ENCODE measurements at regions not wholly inside any gene's neighbourhood (a gene's known extent, or its start where the extent isn't known, plus 50 kb on each side); places are given as distances from the start of the nearest gene placed in this dataset.
A peak's percentile ranks its signal among the peaks of the same experiment; 100 is the strongest.
"Not testable (repeated sequence)": the region's sequence is repeated elsewhere in the genome, so short reads cannot be mapped to it uniquely, and the experiment has no call there.

GRCh38 chr9:100700689-100701318 lies 122.9 kb downstream of the CAVIN4 start:
- ATAC-seq = peak; percentile 86
- no peak for DNase-seq (ENCODE audit: low spot score)

GRCh38 chr9:100714372-100715099 lies 136.7 kb downstream of the CAVIN4 start:
- peak; percentile 100 for ATAC-seq
- DNase-seq (ENCODE audit: low spot score) = peak; percentile 72

DNA sequence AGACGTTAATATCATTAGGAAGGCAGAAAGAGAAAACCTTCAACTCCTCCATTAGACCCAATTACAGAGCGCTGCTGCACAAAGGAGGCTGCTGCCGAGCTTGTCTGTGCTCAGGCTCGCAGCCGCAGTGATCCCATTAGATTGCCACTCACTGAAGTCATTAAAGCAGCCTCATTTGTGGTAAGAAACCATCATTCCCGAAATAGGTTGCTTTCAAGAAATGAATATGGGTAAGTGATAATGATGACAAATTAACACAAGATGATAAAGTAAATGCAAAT lies 137.2 kb downstream of the CAVIN4 start:
- DNase-seq (ENCODE audit: low spot score) = no peak
- no peak for ATAC-seq

DNA sequence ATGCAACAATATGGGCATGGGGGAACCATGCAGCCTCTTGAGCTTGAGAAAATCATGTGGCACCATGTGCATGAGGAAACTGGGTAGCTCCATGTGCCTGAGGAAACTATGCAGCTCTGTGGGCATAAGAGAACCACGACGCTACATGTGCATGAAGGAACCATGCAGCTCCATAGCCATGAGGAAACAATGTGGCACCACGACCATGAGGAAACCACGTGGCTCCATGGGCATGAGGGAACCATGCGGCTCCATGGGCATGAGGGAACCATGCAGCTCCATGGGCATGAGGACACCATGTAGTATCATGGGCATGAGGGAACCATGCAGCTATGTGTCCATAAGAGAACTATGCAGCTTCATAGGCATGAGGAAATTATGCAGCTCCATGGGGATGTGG lies 140.8 kb downstream of the CAVIN4 start:
- ATAC-seq (no peak), DNase-seq (ENCODE audit: low spot score) (no peak)

DNA sequence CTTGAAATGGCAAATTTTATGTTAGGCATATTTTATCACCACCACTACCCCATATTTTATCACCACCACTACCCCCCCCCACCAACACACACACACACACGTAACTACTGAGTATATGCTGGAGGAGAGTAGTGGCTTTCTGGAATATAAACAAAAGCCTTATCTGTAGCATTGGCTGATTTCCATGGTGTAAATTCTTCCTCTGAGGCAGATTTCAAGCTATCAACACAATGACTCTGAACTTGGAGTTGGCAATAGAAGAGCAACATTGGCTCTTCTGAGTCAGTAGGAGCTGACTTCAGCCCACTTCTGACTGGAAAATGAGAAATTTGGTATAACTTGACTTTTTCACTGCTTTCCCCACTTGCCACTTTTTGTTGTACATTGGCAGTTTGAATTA lies 143.0 kb downstream of the CAVIN4 start:
- DNase-seq (ENCODE audit: low spot score) = no peak
- peak; percentile 14 for ATAC-seq

DNA sequence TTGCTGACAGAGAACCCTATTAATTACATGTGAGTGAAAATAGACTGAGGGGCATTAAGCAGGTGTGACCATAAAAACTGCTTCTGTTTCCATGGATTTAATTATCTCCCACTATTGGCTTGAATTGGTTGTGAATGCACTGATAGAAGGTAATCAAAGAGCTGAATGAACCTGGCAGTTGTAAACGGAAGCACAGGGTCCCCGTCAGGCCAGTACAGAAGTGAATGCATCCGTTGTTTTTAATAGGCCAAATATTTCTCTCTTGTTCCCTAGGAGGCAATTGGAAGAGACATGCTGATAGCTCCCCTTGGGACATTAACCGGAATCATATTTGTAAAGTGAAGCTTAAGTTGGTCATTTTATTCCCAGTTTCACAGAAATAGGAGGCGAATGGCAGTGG lies 147.0 kb downstream of the CAVIN4 start:
- DNase-seq (ENCODE audit: low spot score) (no peak), ATAC-seq (no peak)

DNA sequence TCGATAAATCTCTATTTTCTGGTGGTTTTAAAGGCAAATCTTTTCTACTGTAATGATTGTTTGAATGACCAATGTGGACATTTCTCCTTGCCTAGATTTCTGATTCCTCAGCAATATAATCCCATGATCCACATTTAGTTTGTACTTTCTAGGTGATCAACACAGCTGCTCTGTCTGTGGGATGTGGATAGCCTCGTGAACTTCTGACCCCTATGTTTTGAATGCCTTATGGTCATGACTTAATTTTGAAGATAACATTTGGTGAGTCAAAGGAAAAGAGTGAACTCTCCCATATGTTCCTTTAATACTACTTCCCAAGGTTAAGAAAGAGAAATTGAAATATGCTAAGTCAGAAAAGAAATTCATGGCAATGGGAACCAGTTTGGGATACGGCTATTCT lies 147.5 kb downstream of the CAVIN4 start:
- ATAC-seq (no peak), DNase-seq (ENCODE audit: low spot score) (no peak)

- ATAC-seq = no peak
- DNase-seq (ENCODE audit: low spot score) = no peak
Observed at GRCh38 chr9:100729336-100729895, 151.5 kb downstream of the CAVIN4 start.

DNA sequence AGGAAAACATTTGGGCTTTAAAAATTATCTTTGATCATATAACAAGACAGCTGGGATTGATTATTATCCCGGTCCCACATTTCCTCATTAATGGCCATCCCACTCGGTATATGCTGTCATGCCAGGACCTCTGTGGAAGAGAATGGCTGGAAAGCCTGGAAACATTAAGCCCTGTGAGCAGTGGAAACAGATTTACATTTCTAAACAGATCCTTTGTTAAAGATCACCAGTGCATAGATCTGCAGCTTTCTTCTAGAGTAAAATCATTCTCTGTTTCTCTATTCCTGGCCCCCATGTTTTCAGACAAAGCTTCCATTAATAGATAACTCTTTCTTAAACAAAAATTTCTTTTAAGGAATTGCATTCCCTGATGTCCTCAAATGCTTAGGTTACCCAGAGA lies 152.2 kb downstream of the CAVIN4 start:
- no peak for DNase-seq (ENCODE audit: low spot score)
- ATAC-seq = no peak

DNA sequence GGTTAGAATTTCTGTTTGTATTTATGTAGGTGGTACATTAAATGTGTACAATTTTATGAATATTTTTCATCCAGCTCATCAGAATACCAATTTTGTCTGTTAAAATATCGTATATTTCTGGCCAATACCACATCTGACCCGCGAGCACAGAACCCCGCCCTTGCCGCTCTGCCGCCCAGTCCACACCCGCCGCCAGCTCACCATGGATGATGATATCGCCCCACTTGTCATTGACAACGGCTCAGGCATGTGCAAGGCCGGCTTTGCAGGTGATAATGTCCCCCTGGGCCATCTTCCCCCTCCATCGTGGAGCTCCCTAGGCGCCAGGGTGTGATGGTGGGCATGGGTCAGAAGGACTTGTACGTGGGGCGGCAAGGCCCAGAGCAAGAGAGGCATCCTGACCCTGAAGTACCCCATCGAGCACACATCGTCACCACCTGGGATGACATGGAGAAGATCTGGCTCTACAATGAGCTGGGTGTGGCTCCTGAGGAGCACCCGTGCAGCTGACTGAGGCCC lies 153.2 kb downstream of the CAVIN4 start:
- ATAC-seq (no peak), DNase-seq (ENCODE audit: low spot score) (no peak)

- ATAC-seq = no peak
Observed at GRCh38 chr9:100731557-100731956, 153.7 kb downstream of the CAVIN4 start.

DNA sequence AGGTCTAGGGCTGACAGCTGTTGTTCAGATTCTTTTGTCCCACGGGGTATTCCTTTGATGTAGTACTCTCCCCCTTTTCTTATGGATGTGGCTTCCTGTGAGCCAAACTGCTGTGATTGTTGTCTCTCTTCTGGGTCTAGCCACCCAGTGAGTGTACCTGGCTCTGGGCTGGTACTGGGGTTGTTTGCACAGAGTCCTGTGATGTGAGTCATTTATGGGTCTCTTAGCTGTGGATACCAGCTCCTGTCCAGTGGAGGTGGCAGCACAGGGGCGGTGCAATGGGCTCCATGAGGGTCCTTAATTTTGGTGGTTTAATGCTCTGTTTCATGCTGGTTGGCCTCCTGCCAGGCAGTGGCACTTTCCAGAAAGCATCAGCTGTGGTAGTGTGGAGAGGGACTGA lies 161.3 kb downstream of the CAVIN4 start:
- ATAC-seq = no peak

More at GRCh38 chr9:100731557-100731956, 153.7 kb downstream of the CAVIN4 start:
- no peak for DNase-seq (ENCODE audit: low spot score)

DNA sequence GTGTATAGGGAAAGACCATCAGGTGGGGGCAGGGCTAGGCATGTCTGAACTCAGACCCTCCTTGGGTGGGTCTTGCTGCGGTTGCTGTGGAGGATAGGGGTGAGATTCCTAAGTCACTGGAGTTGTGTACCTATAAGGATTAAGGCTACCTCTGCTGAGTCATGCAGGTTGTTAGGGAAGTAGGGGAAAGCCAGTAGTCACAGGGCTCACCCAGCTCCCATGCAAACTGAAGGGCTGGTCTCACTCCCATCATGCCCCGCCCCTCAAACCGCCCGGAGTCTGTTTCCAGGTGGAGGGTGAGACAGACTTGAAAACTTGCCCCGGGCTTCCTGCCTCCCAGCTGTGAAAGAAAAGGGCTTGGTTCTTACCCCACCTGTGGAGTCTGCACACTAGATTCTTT lies 161.8 kb downstream of the CAVIN4 start:
- ATAC-seq (no peak), DNase-seq (ENCODE audit: low spot score) (no peak)

More for the DNA sequence above, 161.3 kb downstream of the CAVIN4 start:
- no peak for DNase-seq (ENCODE audit: low spot score)

DNA sequence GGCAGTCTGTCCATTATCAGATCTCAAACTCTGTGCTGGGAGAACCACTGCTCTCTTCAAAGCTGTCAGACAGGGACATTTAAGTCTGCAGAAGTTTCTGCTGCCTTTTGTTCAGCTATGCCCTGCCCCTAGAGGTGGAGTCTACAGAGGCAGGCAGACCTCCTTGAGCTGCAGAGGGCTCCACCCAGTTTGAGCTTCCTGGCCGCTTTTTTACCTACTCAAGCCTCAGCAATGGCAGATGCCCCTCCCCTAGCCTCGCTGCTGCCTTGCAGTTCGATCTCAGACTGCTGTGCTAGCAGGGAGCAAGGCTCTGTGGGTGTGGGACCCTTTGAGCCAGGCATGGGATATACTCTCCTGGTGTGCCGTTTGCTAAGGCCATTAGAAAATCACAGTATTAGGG lies 171.1 kb downstream of the CAVIN4 start:
- ATAC-seq; DNase-seq (ENCODE audit: low spot score): not testable (repeated sequence)

DNA sequence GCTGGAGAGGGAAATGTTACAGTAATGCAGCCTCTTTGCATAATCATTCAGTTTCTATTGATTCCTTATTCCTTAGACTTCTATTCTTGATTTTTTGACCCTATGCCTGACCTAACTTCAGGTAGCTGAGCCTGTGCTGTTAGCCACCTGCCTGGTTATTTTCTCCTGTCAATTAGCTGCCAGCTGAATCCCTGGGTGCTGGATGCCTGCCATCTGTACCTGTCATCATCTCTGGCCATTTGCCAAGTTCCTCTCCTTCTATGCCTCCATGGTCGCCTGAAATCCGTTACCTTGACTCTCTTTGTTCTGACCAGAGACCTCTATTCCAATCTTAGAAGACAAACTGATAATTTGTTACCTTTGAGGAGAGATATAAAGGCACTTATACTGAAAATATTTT lies 178.3 kb downstream of the CAVIN4 start:
- ATAC-seq = no peak
- no peak for DNase-seq (ENCODE audit: low spot score)

GRCh38 chr9:100759215-100759614 lies 181.3 kb downstream of the CAVIN4 start:
- ATAC-seq (no peak), DNase-seq (ENCODE audit: low spot score) (no peak)

- DNase-seq (ENCODE audit: low spot score) (no peak), ATAC-seq (no peak)
Observed at GRCh38 chr9:100761276-100761802, 183.5 kb downstream of the CAVIN4 start.

GRCh38 chr9:100774326-100774725 lies 196.4 kb downstream of the CAVIN4 start:
- no peak for ATAC-seq
- DNase-seq (ENCODE audit: low spot score) = no peak

GRCh38 chr9:100774962-100775361 lies 197.1 kb downstream of the CAVIN4 start:
- DNase-seq (ENCODE audit: low spot score) = no peak
- no peak for ATAC-seq

- DNase-seq (ENCODE audit: low spot score) (no peak), ATAC-seq (no peak)
Observed at GRCh38 chr9:100775912-100776311, 198.0 kb downstream of the CAVIN4 start.

DNA sequence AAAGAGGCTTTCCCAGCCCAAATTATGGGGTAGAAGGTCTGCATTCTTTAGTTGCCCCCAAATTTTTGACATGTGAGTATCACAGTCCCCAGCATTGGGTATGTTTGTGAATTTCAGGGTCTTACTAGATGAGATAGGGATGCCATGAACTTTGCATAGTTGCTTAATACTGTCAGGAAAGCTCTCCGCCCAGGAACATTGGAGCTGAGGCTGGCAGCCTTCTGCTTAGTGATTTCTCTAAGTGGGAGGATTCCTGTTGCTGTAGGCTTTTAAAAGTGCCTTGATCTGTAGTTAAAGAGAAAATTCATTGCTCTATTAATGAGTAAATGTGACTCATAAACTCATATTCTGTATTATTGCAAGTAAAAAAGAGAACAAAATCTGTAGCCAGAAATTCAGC lies 206.9 kb downstream of the CAVIN4 start:
- DNase-seq (ENCODE audit: low spot score) (no peak), ATAC-seq (no peak)

DNA sequence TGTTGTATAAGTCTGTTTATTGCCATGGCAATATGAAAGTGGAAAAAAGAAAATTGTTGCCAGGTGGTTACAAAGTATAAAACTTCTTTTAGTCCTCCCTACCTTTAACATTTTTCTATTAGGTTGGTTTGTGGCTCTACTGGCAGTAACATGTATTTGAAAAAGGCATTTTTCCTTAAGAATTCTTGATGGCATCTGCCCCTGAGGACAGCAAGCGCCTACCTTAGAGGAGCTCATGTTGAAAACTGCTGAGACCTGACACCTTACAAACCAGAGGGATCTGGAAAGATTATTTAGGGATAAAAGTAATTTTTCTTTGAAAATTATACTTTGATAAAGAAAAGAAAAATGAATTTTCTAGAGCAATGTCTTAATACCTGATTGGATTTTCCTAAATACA lies 208.1 kb downstream of the CAVIN4 start:
- no peak for DNase-seq (ENCODE audit: low spot score)
- ATAC-seq = no peak

Measured in left lobe of liver (tissue), 2 donors.